HG03442 (cell line): ENCODE measurements at regions not wholly inside any gene's neighbourhood (a gene's known extent, or its start where the extent isn't known, plus 50 kb on each side); places are given as distances from the start of the nearest gene placed in this dataset.
"Not testable (repeated sequence)": the region's sequence is repeated elsewhere in the genome, so short reads cannot be mapped to it uniquely, and the experiment has no call there.

ENCODE experiments used
- ATAC-seq: cut with Tn5 transposase; IDR thresholded peaks from one replicate; pipeline ENCODE4 v1.9.1; 2021; ENCODE audit warnings: mild to moderate bottlenecking, moderate library complexity; ENCODE audit not compliant: unreplicated experiment

DNA sequence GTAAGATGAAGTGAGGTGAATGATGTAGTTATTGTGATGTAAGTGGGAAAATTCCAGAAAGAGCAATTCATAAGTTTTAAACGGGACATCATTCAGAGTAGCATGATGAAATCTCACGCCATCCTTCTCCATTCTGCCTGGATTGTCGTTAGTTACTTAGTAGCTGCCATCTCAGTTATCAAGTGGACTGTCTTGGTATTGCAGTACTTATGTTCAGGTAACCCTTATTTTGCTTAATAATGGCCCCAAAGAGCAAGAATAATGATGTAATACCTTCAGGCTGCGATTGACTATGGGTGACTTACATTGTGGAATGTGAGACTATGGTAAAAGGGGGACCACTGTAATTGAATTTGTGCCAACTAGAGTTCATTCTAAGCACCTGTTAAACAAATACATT is 234.1 kb upstream of the TOM1L1 start:
- ATAC-seq, result no peak

DNA sequence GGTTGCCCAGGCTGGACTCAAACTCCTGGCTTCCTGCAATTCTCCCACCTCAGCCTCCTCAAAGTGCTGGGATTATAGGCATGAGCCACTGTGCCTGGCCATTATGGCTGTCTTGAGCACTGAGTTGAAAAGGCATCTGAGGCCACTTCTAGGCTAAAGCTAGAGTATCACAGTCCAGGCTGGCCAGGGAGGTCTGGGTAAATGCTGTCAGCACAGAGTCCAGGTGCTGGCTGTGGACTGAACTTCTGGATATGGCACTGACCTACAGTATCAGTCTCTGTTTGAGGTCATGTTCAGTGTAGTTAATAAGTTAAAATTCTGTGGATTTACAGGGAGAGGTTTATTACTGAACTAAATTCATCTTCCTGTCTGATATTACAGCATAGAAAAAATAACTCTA is 222.5 kb upstream of the TOM1L1 start:
- ATAC-seq, result no peak

DNA sequence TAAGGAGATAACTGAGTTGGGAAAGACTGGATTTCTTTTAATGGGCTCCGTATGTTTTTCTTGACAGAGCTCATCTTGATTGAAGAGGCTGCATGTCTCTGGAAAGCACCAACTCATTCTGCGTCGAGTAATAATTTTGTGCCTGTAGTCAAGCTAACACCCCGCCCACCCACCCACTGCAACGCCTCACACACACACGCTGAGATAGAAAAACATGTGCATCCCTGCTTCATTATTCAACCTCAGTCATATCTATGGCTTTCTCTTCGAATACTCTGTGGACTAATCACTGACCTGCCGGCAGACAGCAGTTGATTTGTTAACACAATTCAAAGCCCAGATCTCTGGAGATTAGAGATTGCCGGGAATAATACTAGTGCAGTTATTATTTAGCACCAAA is 220.2 kb upstream of the TOM1L1 start:
- ATAC-seq, result no peak

DNA sequence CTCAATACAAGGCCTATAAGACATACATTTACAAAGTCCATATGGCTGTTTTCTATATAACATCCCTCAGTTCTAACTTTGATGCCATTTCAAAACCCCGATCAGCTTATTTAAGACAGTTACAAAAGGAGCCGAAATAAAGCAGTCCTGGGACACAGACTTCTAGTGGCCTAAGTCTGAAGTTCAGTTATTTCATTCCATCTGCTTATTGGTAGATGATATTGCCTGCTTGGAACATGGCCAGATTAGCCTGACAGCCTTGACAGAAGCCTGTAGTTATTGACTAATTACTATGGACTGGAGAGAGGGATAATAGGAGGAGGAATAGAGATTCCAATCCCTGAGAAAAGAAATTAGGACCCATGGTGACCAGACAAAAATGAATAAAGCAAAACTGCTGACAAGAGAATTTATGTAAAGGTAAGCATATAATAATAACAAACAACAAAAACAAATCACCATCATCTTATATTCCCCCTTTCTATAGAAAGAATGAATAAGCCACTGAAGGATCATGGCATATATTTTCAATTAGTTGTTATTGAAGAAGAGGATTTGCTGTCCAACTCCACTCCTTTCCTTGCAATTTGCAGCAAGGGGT is 206.3 kb upstream of the TOM1L1 start:
- ATAC-seq, result no peak

DNA sequence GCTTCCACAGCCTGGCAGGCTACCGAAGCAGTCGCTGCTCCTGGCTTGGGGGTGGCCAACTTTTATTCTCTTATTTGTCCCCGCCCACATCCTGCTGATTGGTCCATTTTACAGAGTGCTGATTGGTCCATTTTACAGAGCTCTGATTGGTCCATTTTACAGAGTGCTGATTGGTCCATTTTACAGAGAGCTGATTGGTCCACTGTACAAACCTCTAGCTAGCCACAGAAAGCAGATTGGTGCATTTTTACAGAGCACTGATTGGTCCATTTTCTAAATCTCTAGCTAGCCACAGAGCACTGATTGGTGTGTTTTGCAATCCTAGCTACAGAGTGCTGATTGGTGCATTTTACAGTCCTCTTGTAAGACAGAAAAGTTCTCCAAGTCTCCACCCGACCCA is 187.9 kb upstream of the TOM1L1 start:
- not testable (repeated sequence) for ATAC-seq

DNA sequence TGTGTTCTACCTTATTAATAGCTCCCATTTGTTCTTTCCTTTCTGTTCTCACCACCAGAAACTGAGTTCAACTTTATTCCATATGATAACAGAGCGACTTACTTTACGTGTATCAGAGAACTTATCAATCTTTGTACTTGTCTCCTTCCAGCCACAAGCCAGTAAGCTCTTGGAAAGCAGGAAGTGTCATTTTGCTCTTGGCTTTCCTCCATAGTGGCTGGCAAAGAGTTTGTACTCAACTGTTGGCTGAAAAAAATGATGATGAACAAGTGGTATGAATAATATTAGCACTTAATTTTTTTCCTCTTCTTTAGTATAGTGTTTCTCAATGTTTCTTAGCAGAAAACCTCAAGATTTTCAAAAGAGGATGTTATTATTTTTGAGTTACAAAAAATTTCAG is 182.4 kb upstream of the TOM1L1 start:
- ATAC-seq, result no peak

DNA sequence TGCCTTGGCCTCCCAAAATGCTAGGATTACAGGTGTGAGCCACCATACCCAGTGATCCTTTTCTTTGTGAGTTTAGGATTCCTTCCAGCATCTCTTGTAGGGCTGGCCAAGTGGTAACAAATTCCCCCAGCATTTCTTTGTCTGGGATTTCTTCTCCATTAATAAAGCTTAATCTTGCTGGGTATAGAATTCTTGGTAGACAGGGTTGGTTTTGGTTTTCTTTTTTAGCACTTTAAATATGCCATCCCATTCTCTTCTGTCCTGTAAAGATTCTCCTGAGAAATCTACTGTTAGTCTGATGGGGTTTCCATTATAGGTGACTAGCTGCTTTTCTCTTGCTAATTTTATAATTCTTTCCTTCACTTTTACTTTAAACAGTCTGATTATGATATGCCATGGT is 173.0 kb upstream of the TOM1L1 start:
- ATAC-seq, result no peak

DNA sequence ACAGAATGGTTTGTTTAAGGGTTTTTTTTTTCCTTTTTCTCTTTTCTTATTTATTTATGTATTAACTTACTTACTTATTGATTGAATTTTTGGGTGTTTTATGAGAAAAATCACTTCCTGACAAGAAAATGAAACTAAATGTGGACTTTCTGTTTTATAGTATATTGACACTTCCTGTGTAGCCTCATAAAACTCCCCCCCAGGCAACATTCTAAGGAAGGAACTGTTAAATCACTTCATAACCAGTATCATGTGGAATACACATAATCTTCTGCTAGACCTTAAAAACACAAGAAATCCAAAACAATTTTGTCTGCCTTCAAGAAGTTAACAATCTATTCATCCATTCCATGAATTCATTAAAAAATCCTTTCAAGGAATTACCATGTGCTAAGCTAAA is 164.1 kb upstream of the TOM1L1 start:
- no peak for ATAC-seq

DNA sequence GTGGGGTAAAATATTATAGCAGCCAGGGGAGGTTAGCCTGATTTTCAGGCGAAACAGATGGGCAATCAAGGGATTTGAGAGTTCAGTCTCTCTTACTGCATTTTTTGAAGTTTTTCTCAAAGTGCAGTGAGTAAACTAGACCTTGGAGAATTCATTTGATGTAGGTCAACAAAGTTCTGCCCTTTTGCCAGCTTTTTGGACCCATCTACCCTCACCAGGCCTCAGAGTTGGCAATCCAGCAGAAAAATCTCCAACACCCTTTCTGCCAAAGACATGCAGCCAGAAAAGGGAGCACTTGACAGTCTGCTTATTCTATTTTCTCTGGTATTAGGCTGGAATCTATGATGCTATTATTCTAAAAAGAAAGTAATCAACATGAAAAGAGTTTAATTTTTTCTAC is 162.2 kb upstream of the TOM1L1 start:
- no peak for ATAC-seq

DNA sequence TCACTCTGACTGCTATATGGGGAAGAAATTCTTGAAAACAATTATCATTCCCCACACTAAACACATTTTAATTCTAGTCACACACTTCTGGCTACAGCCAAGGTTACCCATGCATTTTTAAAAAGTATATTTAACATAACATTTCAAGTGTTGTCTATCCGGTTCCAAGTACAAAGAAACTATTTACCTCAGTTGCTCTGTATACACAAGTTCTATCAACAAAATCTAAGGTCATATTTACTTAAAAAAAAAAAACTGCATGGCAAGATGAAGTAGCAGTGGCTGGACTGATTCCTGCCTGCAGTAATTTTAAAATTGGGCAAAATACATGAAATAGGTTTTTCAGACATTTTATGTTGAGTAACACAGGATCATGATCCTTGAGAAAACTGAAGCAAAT is 155.9 kb upstream of the TOM1L1 start:
- no peak for ATAC-seq

DNA sequence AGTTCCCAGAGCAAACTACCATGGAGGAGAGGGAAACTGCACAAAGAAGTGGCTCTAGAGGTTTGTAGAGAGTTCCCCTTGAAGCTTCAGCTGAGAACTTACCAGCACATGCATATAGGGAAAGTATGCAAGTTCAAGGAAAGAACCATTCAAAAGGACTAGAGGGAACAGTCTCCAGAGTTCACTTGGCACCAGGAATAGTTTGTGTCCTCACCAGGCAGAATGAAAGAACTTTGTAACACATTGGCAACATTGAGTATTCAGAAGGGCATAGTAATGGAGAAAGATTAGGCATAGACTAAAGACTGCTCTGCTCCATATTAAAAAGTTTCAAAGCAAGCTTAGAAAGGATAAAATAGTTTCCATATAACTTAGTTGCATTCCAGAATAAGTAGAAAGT is 155.4 kb upstream of the TOM1L1 start:
- no peak for ATAC-seq

DNA sequence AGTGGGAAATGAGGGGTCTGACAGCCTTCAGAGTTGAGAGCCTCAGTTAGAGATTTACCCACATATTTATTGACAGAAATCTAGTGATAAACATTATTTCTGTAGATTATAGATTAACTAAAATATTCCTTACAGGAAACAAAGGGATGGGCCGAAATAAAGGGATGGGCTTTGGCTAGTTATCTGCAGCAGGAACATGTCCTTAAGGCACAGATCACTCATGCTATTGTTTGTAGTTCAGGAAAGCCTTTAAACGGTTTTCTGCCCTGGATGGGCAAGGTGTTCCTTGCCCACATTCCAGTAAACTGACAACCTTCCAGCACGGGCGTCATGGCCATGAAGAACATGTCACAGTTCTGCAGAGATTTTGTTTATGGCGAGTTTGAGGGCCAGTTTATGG is 154.8 kb upstream of the TOM1L1 start:
- no peak for ATAC-seq

DNA sequence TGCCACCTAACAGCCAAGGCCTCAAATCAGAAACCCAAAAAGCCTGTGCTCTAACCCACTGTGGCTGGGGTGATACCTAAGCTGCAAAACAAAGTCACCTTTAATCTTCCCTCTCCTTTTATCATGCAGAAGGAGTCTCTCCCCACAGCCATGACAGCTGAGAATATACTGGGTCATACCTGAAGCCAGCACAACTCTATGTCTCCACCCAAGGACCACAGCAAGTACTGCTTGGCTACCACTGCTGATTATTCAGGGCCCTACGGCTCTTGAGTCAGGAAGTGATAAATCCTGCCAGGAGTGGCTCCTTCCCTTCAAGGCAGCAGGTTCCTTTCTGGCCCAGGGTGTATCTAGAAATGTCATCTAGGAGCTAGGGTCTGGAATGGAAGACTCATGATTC is 151.5 kb upstream of the TOM1L1 start:
- ATAC-seq, result no peak

DNA sequence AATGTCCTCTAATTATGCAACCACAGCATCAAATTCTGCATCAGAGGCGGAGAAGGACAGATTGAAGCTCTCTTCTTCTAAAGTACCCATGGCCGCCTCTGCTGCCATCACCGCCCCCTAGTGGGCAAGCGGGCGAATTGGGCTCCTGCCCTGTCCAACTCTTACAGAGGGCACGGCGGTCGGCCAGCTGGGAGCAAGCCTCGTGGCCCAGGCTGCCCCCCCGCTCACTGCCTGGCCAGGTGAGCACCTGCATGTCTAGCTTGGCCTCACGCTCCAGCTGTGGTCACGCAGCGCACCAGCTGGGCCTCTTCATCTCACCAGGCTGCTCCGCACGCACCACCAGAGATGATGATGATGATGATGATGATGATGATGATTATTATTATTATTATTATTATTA is 146.1 kb upstream of the TOM1L1 start:
- peak; percentile 49 for ATAC-seq

DNA sequence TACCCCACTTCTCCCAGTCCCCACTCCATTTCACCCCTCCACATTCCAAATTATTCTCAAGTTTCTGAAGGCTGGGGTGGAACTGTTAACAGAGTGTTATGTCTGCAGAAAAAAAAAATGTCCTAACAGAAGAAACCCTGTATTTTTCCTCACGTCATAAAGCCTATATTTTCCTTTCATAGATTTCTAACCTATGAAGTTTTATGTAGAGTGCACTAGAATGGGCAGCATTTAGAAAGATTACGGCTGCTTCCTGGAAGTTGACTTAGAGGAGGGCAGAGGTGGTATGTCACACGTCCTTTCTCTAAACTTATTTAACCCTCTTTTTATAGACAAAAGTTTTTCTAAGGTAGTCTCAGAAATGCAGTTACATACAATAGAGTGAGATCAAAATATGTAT is 139.8 kb upstream of the TOM1L1 start:
- no peak for ATAC-seq

DNA sequence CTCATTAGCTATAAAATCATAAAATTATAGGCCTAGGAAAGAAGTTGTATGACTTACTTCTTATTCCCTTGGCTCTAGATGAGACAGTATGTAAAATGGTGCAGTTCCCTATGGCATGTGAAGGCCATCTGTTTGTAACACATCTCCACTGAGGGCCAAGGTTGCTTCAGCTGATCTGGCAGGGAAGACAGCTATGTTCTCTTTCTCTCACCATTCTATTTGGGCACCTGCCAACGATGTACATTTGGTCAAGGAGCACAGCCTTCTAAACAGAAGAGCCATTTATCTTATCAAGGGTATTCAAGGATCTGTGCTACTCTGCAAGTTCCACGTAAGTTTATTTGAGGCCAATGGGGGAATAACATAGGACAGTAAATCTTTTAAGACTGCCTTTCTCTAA is 129.8 kb upstream of the TOM1L1 start:
- ATAC-seq, result no peak

DNA sequence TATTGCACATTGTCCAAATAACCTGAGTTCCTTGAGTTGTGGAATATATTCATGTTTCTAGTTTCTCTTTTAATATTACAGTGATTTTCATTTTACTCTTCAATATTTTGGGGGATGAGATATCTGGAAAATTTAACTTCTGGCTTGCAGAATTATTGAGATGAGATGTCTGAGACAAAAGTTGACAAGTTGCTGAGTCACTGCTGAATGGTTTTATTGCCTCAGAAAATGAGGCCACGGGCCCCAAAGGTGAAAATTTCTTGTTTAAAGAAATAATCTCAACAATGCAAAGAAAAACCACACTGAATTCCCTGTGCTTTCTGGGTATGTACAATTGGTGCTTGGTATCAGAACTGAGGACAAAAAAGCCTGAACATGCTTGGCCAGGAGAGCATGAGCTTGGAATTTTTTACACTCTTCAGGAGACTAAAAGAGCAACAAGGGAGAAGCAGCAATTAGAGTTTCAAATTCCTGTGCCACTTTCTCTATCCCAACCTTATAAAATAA is 129.2 kb upstream of the TOM1L1 start:
- ATAC-seq, result no peak

DNA sequence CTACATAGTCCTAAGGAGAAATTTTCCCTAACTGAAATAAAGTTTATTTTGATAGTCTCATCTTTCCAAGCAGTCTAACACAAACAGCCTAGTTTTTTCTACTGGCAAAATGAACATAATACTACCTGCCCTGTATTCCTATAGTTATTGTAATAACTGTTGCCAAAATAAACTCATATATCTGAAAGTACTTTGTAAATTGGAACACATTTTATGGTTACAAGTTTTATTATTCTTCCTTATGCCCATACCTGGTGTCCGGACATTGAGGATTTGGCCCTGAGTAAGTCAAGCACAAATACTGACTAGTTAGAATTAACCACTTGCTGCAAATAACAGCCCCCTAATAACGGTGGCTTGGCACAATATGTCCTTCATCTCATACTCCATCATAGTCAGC is 120.4 kb upstream of the TOM1L1 start:
- no peak for ATAC-seq

DNA sequence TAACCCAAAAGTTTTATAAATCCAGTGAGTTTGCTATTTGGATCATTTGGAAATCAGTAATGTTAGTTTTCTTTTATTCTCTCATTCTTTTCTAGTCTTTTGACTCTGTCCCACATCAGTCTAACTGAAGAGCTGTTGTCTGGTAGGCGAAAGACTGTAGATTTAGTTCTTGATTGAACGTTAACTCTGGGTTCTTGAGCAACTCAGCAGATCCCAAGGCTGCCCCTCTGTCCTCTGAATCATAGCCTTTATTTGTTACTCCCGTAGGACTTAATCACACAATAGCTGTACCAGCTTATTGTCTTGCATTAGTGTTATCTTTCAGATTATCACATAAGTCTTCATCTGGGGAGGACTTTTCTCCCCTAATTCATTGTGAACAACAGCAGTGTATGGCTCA is 119.3 kb upstream of the TOM1L1 start:
- ATAC-seq, result no peak

DNA sequence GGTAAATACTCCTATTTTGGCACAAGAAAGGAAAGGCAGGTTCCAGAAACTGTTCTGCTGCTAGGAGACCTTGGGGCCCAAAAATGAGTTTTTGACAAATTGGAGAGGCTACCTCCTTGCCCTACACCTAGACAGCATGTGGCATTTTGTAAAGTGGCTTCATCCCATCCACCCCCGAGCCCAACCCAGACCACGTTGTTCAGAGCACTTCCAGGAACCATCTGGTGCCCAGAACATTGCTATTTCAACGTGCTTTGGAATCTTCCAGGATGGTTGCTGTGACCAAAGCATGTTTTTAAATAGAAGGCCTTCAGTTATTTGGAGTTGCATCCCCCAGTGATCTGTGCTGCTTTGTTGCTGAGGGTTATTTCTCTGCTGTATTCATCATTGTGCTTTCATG is 116.3 kb upstream of the TOM1L1 start:
- ATAC-seq, result no peak

DNA sequence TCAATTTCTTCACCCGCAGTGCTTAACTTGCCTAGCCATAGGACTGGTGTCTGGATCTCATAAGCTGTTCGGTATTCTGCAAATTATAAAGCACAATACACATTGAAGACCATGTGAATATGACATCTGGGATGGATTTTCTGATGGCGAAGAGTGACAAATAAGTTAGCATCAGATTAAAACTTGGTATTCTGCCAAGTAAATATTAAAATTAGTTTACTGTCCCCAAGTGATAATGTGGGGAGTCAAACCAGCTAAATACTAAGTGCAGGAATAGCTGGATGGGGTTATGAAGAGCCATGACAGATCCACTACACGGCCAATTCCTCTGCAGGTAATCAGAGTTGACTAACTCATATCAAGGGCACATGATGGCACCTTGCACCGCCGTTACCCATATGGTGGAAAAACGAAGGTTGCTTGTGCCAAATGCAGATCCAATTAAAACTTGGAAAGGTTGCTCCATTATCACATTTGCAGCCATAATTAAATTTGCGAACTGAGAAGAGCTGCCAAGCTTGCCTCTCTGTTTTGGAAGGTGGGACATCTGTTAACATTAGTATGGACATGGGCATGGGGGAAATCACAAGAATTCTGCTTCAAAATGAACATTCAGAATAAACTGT is 114.9 kb upstream of the TOM1L1 start:
- ATAC-seq, result no peak

DNA sequence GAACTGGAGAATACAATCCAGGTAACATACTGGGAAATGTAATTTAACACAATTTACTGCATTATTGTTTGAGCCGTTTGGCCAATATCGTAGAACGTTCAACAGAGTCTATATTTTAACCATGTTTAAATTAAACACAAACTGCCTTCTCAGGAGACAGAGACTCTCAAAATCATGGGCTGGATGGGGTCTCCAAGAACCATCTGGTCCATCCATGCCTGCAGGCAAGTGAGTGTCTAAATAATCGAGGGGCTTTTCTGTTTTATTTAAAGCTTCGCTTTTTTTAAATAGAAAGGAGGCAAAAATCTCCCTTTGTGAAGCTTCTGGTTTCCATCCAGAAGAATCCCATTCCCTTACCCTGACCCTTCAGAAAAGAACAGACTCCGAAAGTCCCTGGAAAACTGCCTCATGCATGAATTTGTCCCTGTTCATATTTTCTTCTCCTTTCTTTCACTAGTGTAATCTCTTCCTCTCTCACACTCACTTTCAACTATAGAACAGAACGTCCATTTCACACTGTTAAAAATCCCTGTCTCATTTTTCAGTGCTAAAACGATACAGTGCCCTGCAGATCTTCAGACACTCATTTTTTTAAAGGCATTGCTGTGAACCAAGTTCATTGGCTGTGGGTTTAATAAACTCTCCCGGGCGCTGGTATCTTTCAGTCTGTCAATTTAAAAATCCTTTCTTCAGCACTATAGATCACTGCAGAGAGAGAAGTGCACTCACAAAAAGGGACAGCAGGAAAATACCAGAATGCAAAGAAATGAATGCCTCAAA is 111.4 kb upstream of the TOM1L1 start:
- no peak for ATAC-seq
